GM12892 (cell line): ENCODE measurements at regions not wholly inside any gene's neighbourhood (a gene's known extent, or its start where the extent isn't known, plus 50 kb on each side); places are given as distances from the start of the nearest gene placed in this dataset.

Experiments used
- POLR2A ChIP-seq: IDR thresholded peaks from 2 replicates; pipeline ENCODE4 v1.6.1; 2011; ENCODE audit warnings: low read depth, low read length, control low read depth
- POLR2AphosphoS5 ChIP-seq: IDR thresholded peaks from 2 replicates; pipeline ENCODE4 v1.6.1; 2011; ENCODE audit warnings: low read depth, low read length, control low read depth

DNA sequence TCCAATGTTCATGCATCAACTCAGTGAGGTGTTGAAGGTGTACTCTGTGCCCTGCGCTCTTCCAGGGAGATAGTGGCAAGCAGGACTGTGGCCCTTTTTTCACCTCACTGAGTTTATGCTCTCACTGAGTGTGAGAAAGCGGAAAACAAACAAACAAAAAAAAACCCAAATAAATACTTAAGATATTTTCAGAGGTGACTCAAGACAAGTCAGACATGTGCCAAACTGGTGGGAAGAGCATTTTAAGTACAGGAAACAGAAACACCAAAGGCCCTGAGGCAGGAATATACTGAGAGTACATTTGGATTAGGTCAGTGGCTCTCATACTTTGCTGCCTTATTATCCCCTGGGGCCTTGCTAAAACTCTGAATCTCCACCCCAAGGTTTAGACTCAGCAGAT is 111.9 kb upstream of the IGFBP3 start:
- no peak for TF ChIP-seq POLR2A
- no peak for TF ChIP-seq POLR2AphosphoS5
